Muscle of back (tissue), 3 donors: ENCODE measurements at regions not wholly inside any gene's neighbourhood (a gene's known extent, or its start where the extent isn't known, plus 50 kb on each side); places are given as distances from the start of the nearest gene placed in this dataset.
A peak's percentile ranks its signal among the peaks of the same experiment; 100 is the strongest.

Experiments used
- DNase-seq, 3 donors: peaks; one replicate each; pipeline versions ENCODE4 v3.0.0 to v3.0.0-alpha.2; 2013

DNA sequence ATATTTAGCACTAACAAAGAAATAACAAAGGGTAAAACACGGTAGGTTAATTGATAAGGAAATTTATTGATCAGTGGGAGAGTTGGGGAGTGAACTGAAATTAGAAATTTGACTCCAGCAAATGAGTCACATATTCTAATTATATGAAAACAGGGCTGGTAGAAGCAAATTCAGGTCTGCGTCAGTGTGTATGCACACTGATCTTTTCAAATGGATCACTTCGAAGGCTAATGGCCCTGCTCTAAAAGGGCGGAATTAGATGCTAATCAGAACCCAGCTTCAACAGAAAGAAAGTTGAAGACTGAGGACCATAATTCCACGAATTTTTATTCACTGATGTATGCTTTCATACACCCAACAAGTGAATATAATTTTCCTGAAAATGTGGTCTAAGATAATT, 762.4 kb upstream of the DPPA4 start:
- no peak for DNase-seq

DNA sequence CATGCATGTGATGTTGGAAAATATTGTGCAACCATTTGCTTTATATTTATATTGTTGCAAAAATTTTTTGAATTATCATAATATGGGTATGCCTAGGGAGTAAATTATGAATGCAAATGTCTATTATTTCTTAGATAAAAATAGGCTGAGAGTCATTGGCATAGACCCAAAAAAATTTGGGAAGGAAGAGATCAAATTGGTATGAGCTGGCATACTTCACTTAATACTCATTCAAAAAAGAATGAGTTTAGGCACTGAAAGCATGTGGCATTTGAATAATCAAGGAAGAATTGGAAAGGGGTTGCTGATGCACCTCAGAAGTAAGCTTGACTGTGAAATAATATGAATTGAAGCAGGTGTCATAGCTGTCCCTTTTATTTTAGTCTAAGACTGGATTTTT, 764.0 kb upstream of the DPPA4 start:
- DNase-seq, result no peak

DNA sequence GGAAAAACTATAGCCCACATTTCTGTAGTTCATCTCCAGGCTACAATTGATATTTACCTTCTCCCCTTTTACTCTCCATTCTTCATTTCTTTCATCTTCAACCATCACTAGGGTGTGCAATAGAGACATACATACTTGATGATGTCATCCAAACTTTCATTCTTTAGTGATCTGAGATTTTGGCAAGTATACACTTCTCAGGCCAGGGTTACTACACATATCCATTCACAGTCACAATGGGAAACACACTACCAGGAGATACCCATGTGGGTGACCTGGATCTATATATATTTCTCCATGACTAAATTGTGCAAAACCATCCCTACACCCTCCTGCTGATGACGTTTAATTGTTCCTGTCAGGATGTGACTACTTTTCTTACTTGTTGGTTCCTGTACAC, 769.5 kb upstream of the DPPA4 start:
- DNase-seq, result no peak

DNA sequence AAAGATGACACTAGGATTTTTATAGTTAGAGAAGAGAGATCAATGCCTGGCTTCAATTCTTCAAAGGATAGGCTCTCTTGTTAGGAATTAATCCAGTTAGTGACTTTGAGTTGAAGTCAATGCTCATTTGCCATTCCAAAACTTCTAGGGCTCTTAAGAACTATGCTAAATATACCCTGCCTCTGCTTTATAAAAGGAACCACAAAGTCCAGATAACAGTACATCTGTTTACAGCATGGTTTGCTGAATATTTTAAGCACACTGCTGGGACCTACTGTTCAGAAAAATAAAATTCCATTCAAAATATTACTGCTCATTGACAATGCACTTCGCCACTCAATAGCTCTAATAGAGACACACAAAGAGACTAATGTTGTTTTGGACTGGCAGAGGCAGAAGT, 786.6 kb upstream of the DPPA4 start:
- DNase-seq, result peak in 1 of 3 donors; percentile 2

DNA sequence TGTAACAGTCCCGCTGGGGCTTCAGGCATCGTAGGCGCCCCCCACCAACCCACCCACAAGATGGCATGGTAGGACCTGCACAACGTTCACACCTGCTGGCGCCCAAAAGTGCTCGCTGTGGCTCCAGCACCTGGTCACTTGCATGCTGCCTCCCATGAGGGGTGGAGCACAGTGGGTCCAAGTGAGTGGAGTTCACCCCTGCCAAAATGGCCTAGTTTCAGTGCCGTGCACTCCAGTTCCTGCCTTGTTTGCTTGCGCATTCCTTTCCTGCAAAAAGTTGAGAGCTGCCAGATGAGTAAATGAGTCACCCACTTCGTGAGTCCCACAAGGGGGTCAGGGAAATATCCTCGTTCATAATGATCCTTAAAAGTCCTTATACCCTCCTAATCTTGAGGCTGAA, 788.7 kb upstream of the DPPA4 start:
- DNase-seq, result no peak

DNA sequence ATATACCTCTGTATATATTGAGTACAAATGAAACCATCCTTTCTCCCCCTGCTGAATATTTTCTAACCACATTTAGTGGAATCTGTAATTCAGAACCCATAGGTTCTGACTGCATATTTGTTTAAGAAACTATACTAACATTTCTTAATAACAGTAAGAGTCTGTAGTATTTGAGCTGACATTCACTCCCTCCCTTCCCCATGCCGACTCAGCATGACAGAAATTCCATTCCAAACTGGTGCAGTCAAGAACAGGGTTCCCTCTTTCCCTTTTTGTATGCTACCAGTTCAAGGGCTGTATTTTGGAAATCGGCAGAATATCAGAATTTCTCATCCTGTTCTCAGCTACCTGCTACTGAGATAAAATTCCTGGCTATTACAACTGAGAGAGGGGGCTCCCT, 796.6 kb upstream of the DPPA4 start:
- DNase-seq, result no peak

DNA sequence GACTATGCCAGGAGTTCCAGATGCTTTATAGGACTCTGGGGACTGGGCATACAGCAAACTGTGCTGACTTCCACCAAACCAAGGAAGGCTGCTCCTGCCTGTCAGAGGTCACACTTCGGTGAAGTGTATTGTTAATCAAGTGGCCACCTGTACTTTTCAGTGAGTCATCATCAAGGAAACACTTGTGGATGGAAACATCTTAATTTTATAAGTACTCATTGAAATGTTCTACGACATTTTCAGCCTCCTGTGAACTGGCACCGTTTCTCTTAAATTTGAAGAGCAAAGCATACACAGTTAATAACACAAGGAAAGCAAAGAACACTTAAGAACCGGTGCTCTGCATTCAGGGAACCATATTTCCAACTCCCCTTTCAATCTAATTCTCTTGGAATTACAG, 801.7 kb upstream of the DPPA4 start:
- no peak for DNase-seq

DNA sequence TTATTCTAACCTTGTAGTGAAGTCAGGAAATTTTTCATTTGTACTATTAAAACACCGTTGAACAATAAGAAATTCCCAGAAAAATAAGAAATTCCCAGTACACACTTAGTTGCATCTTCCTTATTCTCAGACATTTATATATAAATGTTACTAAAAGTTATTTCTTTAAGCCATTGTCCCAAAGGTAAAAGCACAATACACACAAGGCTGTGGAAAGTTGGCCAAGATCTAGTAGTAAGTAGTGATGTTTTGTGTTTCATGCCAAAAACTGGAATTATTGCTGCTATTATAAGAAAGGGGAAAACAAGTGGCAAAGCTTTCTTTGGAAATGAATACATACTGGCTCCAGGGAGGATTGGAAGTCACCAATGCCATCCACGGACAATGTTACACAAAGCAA, 802.5 kb upstream of the DPPA4 start:
- peak in 1 of 3 donors; percentile 67 for DNase-seq

DNA sequence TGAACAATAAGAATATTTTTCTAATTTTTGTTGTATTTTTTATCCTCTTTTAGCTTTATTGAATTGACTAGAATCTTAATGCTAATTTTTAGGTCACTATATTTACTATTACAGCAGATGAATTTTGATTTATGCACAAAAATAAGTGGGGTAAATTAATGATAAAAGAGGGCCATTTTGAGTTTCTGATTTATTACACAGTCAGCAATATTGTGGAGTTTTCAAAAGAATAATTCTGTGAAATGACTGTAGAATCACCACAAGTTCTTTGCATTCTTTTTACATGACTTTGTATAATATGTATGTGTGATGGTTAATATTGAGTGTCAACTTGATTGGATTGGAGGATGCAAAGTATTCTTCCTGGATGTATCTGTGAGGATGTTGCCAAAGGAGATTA, 812.4 kb upstream of the DPPA4 start:
- no peak for DNase-seq

DNA sequence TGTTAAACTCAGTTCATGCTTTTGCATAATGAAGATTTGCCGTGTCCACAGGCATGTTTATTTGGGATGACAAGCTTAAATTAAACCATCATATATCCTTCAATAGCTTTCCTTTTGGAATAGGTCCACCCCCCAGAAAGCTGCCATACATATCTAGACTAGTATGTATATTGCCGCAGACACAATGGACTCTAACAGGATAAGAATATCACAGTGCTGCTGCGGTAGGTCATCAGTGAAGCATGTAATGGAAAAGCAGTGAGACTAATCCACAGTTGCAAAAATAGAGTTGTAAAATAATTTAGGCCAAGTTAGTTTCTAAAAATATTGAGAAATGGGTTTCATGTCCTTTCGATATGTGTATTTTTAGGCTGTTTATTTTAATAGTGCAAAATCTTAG, 819.9 kb upstream of the DPPA4 start:
- DNase-seq, result no peak

DNA sequence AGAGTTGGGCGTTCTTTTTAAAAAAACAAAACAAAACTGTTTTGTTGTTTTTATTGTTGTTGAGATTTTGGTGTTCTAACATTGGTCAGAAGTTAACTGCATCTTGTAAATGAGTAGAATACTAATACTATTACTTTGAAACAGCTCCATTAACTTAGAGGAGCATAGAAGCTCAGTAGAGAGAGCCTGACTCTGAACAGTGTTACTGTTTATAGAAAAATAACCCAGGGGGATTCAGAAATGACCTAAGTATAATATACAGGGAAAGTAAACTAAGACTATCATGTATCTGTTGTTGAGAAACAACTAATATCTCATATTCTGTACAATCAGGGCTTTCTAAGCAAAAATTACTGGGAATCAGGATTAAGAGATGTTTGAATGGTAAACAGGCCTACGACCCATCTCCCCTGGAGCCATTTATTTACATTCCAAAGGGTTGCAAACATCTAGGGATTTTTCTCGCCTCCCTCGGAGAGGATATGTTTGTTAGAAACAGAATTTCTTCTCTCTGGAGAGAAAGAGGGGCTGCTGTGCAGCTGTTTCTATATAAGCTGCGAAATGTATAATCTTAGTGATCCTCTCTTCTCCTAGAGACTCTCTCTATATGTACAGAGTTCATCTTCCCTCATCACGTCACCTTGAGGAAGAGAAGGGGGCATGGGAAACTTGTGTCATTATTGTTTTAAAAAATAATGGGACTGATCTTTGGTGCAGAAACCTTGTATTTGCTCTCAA, 827.5 kb upstream of the DPPA4 start:
- peak in 1 of 3 donors; percentile 39 for DNase-seq

DNA sequence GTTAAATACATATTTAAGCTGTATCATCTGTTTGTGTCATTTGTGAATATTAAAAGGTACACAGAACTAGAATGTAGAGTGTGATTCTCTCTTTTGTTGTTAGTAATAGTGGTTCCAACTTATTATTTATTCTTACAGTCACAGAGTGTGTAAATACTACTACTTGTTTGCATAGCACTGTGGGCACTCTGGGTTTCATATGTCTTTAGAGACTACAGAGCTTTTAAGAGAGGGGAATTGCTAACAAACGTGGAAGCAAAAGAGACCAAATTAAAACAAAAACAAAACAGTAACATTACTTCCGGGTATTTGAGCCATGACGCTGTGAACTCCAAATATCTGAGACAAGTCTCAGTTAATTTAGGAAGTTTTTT, 828.0 kb upstream of the DPPA4 start:
- peak in 1 of 3 donors; percentile 20 for DNase-seq

DNA sequence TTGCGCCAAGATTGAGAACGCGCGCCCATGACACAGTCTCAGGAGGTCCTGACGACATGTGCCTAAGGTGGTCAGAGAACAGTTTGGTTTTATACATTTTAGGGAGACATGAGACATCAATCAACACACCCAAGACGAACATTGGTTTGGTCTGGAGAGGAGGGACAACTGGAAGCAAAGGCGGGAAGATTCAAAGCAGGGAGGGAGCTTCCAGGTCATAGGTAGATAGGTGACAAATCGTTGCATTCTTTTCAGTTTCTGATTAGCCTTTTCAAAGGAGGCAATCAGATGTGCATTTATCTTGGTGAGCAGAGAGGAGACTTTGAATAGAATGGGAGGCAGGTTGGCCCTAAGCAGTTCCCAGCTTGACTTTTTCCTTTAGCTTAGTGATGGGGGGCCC, 828.4 kb upstream of the DPPA4 start:
- DNase-seq, result no peak

DNA sequence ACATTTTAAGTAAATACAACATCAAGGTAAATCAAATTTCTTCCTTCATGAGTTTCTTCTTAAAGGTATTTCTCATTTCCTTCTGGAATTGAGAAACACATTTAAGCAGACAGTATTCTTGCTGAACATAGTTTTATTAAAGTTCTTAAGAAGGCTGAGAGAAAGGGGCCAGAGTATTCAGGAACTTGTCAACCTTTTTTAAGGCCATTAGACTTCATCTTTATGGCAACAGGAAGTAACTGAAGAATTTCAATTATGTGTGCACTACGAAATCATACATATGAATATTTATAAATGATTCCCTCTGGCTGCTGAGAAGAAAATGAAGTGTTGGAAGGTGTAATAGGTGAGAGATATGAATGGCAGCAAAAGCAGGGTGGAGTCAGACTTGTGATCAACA, 829.4 kb upstream of the DPPA4 start:
- no peak for DNase-seq

DNA sequence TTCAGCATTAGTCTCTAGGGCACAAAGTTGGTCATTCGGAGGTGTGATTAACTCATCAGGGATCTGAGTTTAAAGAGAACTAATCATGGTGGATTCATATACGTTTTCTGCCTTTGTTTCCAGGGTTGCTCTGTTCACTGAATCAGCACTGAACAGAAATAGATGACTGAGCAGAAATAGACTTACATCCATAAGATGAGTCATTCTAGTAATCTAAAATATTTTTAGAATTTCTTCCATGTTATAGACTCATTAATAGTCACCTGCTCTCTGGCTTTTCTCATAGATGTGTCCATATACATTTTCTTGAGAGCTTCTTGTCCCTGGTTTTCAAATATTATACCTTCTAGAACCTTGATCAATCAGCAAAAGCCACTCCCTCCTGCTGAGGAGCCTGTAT, 837.6 kb upstream of the DPPA4 start:
- DNase-seq, result no peak

DNA sequence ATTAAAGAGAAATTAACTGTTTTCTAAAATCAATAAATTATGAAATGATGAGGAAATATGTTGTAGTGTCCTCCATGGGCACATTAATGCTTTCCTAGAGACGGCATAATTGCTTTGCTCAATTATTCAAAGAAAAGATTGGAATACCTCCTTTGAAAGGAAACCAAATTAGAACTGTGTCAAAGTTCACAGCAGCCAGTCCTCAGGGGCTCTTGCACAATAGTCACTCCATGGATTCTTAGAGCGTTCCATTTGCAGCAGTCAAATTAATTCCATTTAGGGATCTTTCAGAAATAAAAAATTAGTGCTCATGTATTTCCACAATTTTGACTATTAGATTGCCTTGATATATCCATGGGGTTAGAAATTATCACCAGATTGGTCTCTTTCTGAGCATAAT, 841.6 kb upstream of the DPPA4 start:
- DNase-seq, result no peak

DNA sequence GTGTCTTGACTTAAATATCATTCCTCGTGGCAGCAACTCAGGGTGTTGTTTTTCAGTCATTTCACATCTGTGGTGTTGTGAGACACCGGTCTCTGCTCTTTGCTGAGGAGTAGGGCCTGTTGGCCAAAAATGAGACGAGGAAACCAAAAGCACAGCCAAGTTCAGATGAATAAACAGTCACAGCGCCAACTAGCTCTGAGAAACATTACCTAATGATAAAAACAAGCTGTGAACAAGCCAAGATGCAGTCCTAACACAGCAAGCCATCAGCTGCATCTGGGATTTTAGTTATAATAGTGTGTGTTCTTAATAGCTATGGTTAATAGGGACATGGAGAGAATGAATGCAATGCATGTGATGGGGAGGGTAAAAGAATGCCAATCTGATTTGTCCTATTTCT, 843.4 kb upstream of the DPPA4 start:
- DNase-seq, result peak; percentile 81 to 94 (median 88)

DNA sequence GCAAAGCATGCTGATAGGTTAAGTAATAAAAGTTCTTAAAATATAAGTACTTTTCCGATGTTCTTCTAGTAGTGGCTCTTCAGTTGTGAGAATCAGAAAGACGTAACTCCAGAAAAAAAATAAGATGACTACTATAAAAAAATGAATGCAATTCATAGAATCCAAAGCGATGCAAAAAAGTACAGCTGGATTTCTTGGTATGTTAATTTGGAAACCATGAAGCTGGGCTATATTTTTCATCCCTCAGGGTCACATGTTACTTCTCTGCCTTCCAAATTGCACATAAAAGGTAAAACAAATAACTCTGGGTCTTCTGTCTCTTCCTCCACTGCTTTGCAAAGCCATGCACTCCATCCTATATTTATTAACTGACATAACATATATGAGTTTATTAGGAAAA, 843.9 kb upstream of the DPPA4 start:
- DNase-seq, result peak in 1 of 3 donors; percentile 24

DNA sequence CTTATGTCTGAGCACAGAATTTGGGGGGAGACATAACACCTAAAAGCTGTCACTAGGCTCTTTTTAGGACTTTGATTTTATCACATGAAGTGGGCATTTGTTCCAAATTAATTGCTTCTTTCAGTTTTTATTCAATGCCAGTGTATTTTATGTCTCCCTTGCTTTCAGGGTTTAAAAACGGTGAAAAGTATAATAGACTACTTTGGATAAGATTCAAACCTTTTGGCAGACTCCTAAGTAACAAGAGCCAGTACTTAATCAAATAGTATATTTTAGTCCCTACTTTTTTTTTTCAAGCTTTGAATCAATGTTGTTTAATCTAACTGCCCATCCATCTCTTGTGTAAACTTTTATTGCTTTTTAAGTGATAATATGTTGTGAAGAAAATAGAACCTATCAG, 847.2 kb upstream of the DPPA4 start:
- peak in 2 of 3 donors; percentile 21 to 52 for DNase-seq

DNA sequence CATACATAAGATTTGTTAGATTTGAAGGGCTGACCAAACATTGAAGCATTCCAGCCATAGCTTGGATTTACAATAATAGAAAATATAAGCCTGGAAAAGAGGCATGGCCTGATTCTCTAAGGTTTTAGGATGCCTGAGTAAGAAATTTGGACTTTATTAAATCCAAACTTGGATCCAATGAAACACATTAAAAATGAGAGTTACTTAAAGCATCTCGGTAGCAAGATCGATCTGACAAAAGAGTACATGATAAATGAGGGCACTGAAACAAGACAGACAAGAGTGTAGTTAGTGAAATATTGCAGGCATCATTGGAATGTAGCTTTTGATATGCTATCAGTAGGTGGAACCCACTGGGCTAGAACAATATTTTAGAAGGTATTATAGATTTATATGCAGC, 855.7 kb upstream of the DPPA4 start:
- DNase-seq, result no peak

DNA sequence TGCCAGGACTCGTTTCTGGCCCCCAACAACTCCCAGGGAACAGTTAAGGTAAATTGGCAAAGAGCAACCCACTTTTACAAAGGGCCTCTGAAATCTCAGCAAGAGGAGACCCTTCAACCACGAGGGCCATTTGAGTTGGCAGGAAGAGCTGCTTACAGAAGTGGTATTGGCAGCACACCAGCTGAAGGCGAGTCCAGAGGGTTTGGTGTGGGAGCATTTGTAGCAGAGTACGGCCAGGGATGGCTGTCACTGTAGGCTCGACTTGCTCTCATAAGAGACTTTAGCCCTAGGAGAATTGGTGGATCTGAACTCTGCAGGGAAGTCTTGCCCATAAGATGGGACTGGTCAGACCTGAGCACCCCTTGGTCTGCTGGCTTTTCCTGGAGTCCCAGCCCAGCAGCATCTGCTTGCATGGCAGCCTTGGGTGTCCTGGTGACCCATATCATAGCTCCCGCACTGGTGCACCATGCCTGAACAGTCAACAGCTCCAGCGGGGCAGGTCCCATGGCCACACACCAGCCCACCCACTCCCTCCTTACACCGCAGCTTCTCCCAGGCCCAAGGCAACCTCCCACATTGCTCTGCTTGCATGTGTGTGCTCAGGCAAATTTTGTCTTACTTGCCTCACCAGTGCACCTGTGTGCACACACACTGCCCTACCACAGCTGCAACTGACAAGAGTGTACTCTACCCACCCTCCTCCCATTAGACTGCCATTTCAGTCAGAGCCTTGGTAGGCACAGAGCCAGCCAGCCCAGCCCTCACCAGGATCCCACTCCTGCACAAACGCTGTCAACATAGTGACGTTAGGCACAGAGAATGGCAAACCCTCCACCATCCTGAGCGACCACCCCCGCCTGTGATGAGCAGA, 861.6 kb upstream of the DPPA4 start:
- DNase-seq, result no peak

DNA sequence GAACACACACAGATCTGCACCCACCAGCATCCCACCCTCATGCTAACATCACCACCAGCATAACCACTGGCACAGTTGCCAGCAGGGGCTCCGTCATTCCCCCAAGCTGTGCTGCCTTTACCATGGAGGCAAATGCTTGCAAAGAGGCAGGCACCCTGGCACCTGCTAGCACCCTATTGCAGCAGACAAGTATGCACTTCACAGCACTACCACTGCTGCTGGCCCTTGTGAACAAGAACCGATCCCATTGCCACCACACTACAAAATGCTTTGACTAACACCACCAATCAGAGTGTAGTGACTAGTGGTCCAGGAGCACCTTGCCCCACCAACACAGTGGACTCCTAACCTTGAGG, 862.2 kb upstream of the DPPA4 start:
- DNase-seq, result no peak

DNA sequence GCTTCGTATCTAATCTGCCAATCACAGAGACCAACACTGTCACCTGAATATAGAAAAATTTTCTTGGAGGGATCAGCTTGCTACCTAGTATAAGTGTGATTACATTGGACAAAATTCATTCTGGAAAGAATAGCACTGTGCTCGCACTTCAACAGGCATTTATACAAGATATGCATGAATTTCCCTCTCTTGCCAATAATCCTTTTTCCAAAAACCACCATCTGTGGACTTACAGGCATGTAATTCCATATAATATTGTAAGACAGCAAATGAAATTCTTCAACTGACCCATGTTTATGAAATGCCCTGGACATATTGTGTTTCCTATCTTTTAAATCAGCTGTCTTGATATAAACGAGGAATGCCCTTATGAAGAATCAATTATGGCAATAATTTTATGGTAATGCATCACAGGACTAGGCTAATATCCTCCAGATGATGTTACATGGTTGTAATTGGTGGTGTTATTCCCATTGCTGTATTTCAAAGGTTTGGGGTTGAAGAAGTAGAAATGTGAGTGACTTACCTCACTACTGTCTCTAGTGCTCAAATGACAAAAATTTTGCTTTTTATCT, 861.4 kb upstream of the NECTIN3 start:
- peak in 2 of 3 donors; percentile 2 to 9 for DNase-seq
